ENCODE measurements at regions not wholly inside any gene's neighbourhood (a gene's known extent, or its start where the extent isn't known, plus 50 kb on each side); places are given as distances from the start of the nearest gene placed in this dataset.

DNA sequence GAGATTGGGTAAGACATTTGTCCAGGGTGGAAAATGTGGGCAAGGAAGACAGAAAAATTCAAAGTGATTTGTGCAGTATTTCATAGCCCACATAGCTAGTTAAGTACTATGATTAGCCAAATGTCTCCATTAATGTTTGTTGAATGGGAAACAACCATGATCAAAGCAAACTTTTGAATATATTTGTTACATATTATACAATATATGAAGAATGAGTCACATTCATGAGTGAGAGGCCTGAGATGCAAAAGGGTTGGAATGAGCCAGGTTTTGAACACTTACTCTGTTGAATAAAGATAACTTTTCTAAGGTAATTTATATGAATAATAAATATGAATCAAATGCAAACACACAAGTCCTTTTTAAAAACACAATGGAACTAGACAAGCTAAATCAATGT lies 984.5 kb upstream of the CDH2 start:
- no peak for TF ChIP-seq EZH2 (IDR thresholded peaks at IDR 0.05)
- TF ChIP-seq EZH2phosphoT487 (IDR thresholded peaks at IDR 0.05): no peak
- no peak for TF ChIP-seq CTCF (IDR thresholded peaks at IDR 0.05)
